ENCODE measurements at regions not wholly inside any gene's neighbourhood (a gene's known extent, or its start where the extent isn't known, plus 50 kb on each side); places are given as distances from the start of the nearest gene placed in this dataset.

DNA sequence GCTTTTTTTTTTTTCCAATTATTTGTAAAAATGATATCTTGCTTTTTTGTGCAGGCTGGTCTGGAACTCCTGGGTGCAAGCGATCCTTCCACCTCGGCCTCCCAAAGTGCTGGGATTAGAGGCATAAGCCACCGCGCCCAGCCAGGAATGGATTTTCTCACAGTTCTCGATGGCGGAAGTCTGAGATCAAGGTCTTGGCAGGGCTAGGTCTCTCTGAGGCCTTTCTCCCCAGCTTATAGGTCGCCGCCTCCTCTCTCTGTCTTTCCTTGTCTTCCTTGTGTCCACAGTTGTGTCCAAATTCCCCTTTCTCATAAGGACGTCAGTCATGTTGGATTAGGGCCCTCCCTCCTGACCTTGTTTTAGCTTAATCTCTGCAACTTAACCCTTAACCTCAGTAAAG lies 200.5 kb downstream of the UQCRFS1 start:
- TF ChIP-seq, protein P1, sequence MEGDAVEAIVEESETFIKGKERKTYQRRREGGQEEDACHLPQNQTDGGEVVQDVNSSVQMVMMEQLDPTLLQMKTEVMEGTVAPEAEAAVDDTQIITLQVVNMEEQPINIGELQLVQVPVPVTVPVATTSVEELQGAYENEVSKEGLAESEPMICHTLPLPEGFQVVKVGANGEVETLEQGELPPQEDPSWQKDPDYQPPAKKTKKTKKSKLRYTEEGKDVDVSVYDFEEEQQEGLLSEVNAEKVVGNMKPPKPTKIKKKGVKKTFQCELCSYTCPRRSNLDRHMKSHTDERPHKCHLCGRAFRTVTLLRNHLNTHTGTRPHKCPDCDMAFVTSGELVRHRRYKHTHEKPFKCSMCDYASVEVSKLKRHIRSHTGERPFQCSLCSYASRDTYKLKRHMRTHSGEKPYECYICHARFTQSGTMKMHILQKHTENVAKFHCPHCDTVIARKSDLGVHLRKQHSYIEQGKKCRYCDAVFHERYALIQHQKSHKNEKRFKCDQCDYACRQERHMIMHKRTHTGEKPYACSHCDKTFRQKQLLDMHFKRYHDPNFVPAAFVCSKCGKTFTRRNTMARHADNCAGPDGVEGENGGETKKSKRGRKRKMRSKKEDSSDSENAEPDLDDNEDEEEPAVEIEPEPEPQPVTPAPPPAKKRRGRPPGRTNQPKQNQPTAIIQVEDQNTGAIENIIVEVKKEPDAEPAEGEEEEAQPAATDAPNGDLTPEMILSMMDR (tag by site-specific recombination; IDR thresholded peaks at IDR 0.05): no peak
- TF ChIP-seq TCF7L2 (IDR thresholded peaks at IDR 0.05; ENCODE audit: borderline replicate concordance, low read depth, low read length) (no peak), SP2 (tag by site-specific recombination; IDR thresholded peaks at IDR 0.05) (no peak), ZNF24 (tag by site-specific recombination; IDR thresholded peaks at IDR 0.05) (no peak), ZNF274 (IDR thresholded peaks at IDR 0.05; ENCODE audit: low read length) (no peak), ZNF274 (tag by site-specific recombination; IDR thresholded peaks at IDR 0.05; ENCODE audit: borderline replicate concordance) (no peak), BCL11B (tag by site-specific recombination; IDR thresholded peaks at IDR 0.05; ENCODE audit: low read depth) (no peak), YY1 (tag by site-specific recombination; IDR thresholded peaks at IDR 0.05) (no peak), ZNF549 (tag by site-specific recombination; IDR thresholded peaks at IDR 0.05) (no peak), BCL11A (tag by site-specific recombination; IDR thresholded peaks at IDR 0.05; ENCODE audit: low read depth) (no peak), ZNF366 (tag by site-specific recombination; conservative IDR thresholded peaks at IDR 0.05) (no peak), ZNF174 (tag by site-specific recombination; IDR thresholded peaks at IDR 0.05) (no peak)
- TF ChIP-seq, protein P2, sequence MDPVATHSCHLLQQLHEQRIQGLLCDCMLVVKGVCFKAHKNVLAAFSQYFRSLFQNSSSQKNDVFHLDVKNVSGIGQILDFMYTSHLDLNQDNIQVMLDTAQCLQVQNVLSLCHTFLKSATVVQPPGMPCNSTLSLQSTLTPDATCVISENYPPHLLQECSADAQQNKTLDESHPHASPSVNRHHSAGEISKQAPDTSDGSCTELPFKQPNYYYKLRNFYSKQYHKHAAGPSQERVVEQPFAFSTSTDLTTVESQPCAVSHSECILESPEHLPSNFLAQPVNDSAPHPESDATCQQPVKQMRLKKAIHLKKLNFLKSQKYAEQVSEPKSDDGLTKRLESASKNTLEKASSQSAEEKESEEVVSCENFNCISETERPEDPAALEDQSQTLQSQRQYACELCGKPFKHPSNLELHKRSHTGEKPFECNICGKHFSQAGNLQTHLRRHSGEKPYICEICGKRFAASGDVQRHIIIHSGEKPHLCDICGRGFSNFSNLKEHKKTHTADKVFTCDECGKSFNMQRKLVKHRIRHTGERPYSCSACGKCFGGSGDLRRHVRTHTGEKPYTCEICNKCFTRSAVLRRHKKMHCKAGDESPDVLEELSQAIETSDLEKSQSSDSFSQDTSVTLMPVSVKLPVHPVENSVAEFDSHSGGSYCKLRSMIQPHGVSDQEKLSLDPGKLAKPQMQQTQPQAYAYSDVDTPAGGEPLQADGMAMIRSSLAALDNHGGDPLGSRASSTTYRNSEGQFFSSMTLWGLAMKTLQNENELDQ (tag by site-specific recombination; IDR thresholded peaks at IDR 0.05; ENCODE audit: low read depth): no peak
- TF ChIP-seq, protein P3, sequence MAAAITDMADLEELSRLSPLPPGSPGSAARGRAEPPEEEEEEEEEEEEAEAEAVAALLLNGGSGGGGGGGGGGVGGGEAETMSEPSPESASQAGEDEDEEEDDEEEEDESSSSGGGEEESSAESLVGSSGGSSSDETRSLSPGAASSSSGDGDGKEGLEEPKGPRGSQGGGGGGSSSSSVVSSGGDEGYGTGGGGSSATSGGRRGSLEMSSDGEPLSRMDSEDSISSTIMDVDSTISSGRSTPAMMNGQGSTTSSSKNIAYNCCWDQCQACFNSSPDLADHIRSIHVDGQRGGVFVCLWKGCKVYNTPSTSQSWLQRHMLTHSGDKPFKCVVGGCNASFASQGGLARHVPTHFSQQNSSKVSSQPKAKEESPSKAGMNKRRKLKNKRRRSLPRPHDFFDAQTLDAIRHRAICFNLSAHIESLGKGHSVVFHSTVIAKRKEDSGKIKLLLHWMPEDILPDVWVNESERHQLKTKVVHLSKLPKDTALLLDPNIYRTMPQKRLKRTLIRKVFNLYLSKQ (tag by site-specific recombination; IDR thresholded peaks at IDR 0.05; ENCODE audit: borderline replicate concordance): no peak
- TF ChIP-seq, protein P4, sequence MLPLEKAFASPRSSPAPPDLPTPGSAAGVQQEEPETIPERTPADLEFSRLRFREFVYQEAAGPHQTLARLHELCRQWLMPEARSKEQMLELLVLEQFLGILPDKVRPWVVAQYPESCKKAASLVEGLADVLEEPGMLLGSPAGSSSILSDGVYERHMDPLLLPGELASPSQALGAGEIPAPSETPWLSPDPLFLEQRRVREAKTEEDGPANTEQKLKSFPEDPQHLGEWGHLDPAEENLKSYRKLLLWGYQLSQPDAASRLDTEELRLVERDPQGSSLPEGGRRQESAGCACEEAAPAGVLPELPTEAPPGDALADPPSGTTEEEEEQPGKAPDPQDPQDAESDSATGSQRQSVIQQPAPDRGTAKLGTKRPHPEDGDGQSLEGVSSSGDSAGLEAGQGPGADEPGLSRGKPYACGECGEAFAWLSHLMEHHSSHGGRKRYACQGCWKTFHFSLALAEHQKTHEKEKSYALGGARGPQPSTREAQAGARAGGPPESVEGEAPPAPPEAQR (tag by site-specific recombination; IDR thresholded peaks at IDR 0.05): no peak
